GM23338 (cell line): ENCODE measurements at regions not wholly inside any gene's neighbourhood (a gene's known extent, or its start where the extent isn't known, plus 50 kb on each side); places are given as distances from the start of the nearest gene placed in this dataset.

ENCODE experiments used
- ATAC-seq: fragments of 200-7000 bp; cut with Tn5 transposase; 3 replicates; pipeline ENCODE4 v1.9.1; 2020
- DNase-seq: peaks from one replicate; pipeline ENCODE4 v3.0.0-alpha.2; 2015; ENCODE audit warnings: low spot score
- H2AFZ ChIP-seq: fragments of 200-600 bp; sonication (generic); 2 replicates; pipeline ENCODE4 v1.8.0; 2016; ENCODE audit warnings: antibody characterized with exemption, mild to moderate bottlenecking, moderate library complexity
- H3F3A ChIP-seq: fragments of 200-600 bp; sonication (generic); replicated peaks from 2 replicates; pipeline ENCODE4 v1.8.0; 2017; ENCODE audit warnings: antibody characterized with exemption, mixed run types, low read depth
- H3K27ac ChIP-seq: fragments of 200-600 bp; sonication (generic); 2 replicates; pipeline ENCODE4 v1.6.1; 2016; ENCODE audit warnings: low read depth
- H3K27me3 ChIP-seq: fragments of 200-600 bp; sonication (generic); 2 replicates; pipeline ENCODE4 v1.8.0; 2016; ENCODE audit warnings: mild to moderate bottlenecking, mixed run types, moderate library complexity; ENCODE audit not compliant: insufficient read depth
- H3K36me3 ChIP-seq: fragments of 200-600 bp; sonication (generic); 2 replicates; pipeline ENCODE4 v1.8.0; 2016; ENCODE audit warnings: mild to moderate bottlenecking; ENCODE audit not compliant: insufficient read depth
- H3K4me1 ChIP-seq: fragments of 200-600 bp; sonication (generic); 2 replicates; pipeline ENCODE4 v1.8.0; 2016; ENCODE audit warnings: mild to moderate bottlenecking, moderate library complexity; ENCODE audit not compliant: insufficient read depth
- H3K4me2 ChIP-seq: fragments of 200-600 bp; sonication (generic); 2 replicates; pipeline ENCODE4 v1.7.1; 2017; ENCODE audit warnings: mixed run types
- H3K4me3 ChIP-seq: fragments of 200-600 bp; sonication (generic); 2 replicates; pipeline ENCODE4 v1.6.1; 2016; ENCODE audit warnings: mixed run types
- H3K79me2 ChIP-seq: fragments of 200-600 bp; sonication (generic); replicated peaks from 2 replicates; pipeline ENCODE4 v1.8.0; 2017; ENCODE audit warnings: mild to moderate bottlenecking; ENCODE audit not compliant: insufficient read depth
- H3K9me2 ChIP-seq: fragments of 200-600 bp; sonication (generic); 2 replicates; pipeline ENCODE4 v1.8.0; 2017; ENCODE audit not compliant: insufficient read depth
- H4K20me1 ChIP-seq: fragments of 200-600 bp; sonication (generic); replicated peaks from 2 replicates; pipeline ENCODE4 v1.8.0; 2017; ENCODE audit warnings: mild to moderate bottlenecking; ENCODE audit not compliant: insufficient read depth
- H3K27ac Mint-ChIP-seq: 2 replicates; pipeline ENCODE4 v1.8.0; 2020; ENCODE audit warnings: inconsistent platforms, mild to moderate bottlenecking, moderate library complexity, mixed read lengths
- H3K27me3 Mint-ChIP-seq: 3 replicates; pipeline ENCODE4 v1.8.0; 2022; ENCODE audit warnings: low read depth, mild to moderate bottlenecking, moderate library complexity, mixed read lengths, inconsistent platforms; ENCODE audit not compliant: insufficient read depth, poor library complexity
- H3K36me3 Mint-ChIP-seq: 3 replicates; pipeline ENCODE4 v1.8.0; 2021; ENCODE audit warnings: low read depth, mild to moderate bottlenecking, inconsistent platforms, moderate library complexity, mixed read lengths
- H3K4me1 Mint-ChIP-seq: 3 replicates; pipeline ENCODE4 v1.8.0; 2020; ENCODE audit warnings: mild to moderate bottlenecking, inconsistent platforms, mixed read lengths
- H3K4me3 Mint-ChIP-seq: 3 replicates; pipeline ENCODE4 v1.8.0; 2021; ENCODE audit warnings: moderate library complexity, mild to moderate bottlenecking, inconsistent platforms, mixed read lengths
- H3K9me3 Mint-ChIP-seq: 3 replicates; pipeline ENCODE4 v1.8.0; 2020; ENCODE audit warnings: moderate library complexity, mild to moderate bottlenecking, inconsistent platforms, mixed read lengths
- CREB1 ChIP-seq: fragments of 250-450 bp; sonication (Bioruptor Pico); IDR thresholded peaks from 2 replicates; pipeline ENCODE4 v1.5.0; 2020; ENCODE audit warnings: low read depth, mild to moderate bottlenecking, moderate library complexity
- CTCF ChIP-seq, 2 experiments: fragments of 200-600 bp in 1 of 2; sonication (generic) in 1 of 2; conservative IDR thresholded peaks; 2 replicates each; pipeline versions ENCODE4 v1.5.1 to v1.6.1; 2016 to 2017; ENCODE audit warnings: antibody characterized with exemption in 2 of 2, low read depth in 2 of 2, mild to moderate bottlenecking in 2 of 2, moderate library complexity in 1 of 2
- EZH2 ChIP-seq: fragments of 200-600 bp; sonication (generic); IDR thresholded peaks from one replicate; pipeline ENCODE4 v1.8.0; 2017; ENCODE audit warnings: antibody characterized with exemption, mild to moderate bottlenecking, low read depth; ENCODE audit not compliant: unreplicated experiment
- EZH2phosphoT487 ChIP-seq: fragments of 200-600 bp; sonication (generic); IDR thresholded peaks from one replicate; pipeline ENCODE4 v1.8.1; 2018; ENCODE audit warnings: antibody characterized with exemption; ENCODE audit not compliant: unreplicated experiment
- JUNB ChIP-seq: IDR thresholded peaks from one replicate; pipeline ENCODE4 v1.6.1; 2016; ENCODE audit warnings: antibody characterized with exemption; ENCODE audit not compliant: unreplicated experiment
- NANOG ChIP-seq: IDR thresholded peaks from 2 replicates; pipeline ENCODE4 v1.6.1; 2016; ENCODE audit warnings: antibody characterized with exemption, borderline replicate concordance
- POLR2AphosphoS5 ChIP-seq: IDR thresholded peaks from 2 replicates; pipeline ENCODE4 v1.6.1; 2016; ENCODE audit warnings: antibody characterized with exemption, low read depth
- STAT1 ChIP-seq: IDR thresholded peaks from one replicate; pipeline ENCODE4 v1.6.1; 2016; ENCODE audit warnings: antibody characterized with exemption; ENCODE audit not compliant: unreplicated experiment
- ZNF114 ChIP-seq: fragments of 250-450 bp; sonication (Bioruptor Pico); IDR thresholded peaks from 2 replicates; pipeline ENCODE4 v1.5.0; 2020; ENCODE audit warnings: mild to moderate bottlenecking, moderate library complexity
- ZNF331 ChIP-seq: fragments of 250-450 bp; sonication (Bioruptor Pico); IDR thresholded peaks from 2 replicates; pipeline ENCODE4 v1.5.0; 2020; ENCODE audit warnings: low read depth, mild to moderate bottlenecking, moderate library complexity
- TF ChIP-seq, protein P1 (sequence below): fragments of 250-450 bp; sonication (Bioruptor Pico); IDR thresholded peaks from 2 replicates; pipeline ENCODE4 v1.5.0; 2020; ENCODE audit warnings: mild to moderate bottlenecking, moderate library complexity
- TF ChIP-seq, protein P2 (sequence below): IDR thresholded peaks from 2 replicates; pipeline ENCODE4 v1.6.1; 2016; ENCODE audit warnings: antibody characterized with exemption
- TF ChIP-seq, protein P3 (sequence below): IDR thresholded peaks from one replicate; pipeline ENCODE4 v1.6.1; 2018; ENCODE audit warnings: antibody characterized with exemption; ENCODE audit not compliant: unreplicated experiment

DNA sequence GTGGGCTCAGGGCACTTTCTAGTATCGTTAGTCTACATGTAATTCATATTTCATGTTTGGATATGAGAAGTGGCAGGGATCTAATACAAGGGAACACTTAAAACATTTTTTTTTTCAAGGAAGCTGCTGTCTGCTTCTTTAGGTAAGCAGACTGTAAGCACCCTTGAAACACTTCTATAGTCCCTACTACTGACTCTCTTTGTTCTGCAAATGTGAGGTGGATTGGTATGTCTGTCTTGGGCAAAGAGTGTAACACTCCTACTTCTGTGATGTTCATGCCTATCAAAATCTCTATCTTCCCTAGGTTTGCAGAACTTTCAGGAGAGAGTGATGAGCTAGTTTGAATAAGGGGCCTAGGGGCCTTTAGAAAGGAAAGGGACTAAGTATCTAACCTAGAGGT, 93.9 kb downstream of the ZNF330 start:
- H3K27me3 ChIP-seq = no peaks in the 10 kb centered on the region
- Mint-ChIP-seq H3K4me1 (peaks cover 15% of the 10 kb centered on the region), H3K27ac (no peak overlapping the region), H3K9me3 (no peaks in the 10 kb centered on the region), H3K36me3 (no peaks in the 10 kb centered on the region), H3K4me3 (no peak overlapping the region), H3K27me3 (no peaks in the 10 kb centered on the region)
- 0 out of 2 replicates have a peak, but pooled peaks cover 5% of the 10 kb centered on the region for H3K9me2 ChIP-seq
- no peak overlapping the region for H3K27ac ChIP-seq
- no peak for TF ChIP-seq ZNF331
- TF ChIP-seq, protein P1, sequence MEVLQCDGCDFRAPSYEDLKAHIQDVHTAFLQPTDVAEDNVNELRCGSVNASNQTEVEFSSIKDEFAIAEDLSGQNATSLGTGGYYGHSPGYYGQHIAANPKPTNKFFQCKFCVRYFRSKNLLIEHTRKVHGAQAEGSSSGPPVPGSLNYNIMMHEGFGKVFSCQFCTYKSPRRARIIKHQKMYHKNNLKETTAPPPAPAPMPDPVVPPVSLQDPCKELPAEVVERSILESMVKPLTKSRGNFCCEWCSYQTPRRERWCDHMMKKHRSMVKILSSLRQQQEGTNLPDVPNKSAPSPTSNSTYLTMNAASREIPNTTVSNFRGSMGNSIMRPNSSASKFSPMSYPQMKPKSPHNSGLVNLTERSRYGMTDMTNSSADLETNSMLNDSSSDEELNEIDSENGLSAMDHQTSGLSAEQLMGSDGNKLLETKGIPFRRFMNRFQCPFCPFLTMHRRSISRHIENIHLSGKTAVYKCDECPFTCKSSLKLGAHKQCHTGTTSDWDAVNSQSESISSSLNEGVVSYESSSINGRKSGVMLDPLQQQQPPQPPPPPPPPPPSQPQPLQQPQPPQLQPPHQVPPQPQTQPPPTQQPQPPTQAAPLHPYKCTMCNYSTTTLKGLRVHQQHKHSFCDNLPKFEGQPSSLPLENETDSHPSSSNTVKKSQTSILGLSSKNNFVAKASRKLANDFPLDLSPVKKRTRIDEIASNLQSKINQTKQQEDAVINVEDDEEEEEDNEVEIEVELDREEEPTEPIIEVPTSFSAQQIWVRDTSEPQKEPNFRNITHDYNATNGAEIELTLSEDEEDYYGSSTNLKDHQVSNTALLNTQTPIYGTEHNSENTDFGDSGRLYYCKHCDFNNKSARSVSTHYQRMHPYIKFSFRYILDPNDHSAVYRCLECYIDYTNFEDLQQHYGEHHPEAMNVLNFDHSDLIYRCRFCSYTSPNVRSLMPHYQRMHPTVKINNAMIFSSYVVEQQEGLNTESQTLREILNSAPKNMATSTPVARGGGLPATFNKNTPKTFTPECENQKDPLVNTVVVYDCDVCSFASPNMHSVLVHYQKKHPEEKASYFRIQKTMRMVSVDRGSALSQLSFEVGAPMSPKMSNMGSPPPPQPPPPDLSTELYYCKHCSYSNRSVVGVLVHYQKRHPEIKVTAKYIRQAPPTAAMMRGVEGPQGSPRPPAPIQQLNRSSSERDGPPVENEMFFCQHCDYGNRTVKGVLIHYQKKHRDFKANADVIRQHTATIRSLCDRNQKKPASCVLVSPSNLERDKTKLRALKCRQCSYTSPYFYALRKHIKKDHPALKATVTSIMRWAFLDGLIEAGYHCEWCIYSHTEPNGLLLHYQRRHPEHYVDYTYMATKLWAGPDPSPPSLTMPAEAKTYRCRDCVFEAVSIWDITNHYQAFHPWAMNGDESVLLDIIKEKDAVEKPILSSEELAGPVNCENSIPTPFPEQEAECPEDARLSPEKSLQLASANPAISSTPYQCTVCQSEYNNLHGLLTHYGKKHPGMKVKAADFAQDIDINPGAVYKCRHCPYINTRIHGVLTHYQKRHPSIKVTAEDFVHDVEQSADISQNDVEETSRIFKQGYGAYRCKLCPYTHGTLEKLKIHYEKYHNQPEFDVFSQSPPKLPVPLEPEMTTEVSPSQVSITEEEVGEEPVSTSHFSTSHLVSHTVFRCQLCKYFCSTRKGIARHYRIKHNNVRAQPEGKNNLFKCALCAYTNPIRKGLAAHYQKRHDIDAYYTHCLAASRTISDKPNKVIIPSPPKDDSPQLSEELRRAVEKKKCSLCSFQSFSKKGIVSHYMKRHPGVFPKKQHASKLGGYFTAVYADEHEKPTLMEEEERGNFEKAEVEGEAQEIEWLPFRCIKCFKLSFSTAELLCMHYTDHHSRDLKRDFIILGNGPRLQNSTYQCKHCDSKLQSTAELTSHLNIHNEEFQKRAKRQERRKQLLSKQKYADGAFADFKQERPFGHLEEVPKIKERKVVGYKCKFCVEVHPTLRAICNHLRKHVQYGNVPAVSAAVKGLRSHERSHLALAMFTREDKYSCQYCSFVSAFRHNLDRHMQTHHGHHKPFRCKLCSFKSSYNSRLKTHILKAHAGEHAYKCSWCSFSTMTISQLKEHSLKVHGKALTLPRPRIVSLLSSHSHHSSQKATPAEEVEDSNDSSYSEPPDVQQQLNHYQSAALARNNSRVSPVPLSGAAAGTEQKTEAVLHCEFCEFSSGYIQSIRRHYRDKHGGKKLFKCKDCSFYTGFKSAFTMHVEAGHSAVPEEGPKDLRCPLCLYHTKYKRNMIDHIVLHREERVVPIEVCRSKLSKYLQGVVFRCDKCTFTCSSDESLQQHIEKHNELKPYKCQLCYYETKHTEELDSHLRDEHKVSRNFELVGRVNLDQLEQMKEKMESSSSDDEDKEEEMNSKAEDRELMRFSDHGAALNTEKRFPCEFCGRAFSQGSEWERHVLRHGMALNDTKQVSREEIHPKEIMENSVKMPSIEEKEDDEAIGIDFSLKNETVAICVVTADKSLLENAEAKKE (CRISPR knock-in tag) = no peak
- no peak for TF ChIP-seq CTCF (conservative IDR thresholded peaks at IDR 0.05; ENCODE audit: low read depth in 2 of 2)
- no peak for TF ChIP-seq POLR2AphosphoS5
- no peak for TF ChIP-seq EZH2
- no peak for TF ChIP-seq EZH2phosphoT487
- TF ChIP-seq, protein P2, sequence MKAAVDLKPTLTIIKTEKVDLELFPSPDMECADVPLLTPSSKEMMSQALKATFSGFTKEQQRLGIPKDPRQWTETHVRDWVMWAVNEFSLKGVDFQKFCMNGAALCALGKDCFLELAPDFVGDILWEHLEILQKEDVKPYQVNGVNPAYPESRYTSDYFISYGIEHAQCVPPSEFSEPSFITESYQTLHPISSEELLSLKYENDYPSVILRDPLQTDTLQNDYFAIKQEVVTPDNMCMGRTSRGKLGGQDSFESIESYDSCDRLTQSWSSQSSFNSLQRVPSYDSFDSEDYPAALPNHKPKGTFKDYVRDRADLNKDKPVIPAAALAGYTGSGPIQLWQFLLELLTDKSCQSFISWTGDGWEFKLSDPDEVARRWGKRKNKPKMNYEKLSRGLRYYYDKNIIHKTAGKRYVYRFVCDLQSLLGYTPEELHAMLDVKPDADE = no peak
- no peak for TF ChIP-seq STAT1
- TF ChIP-seq JUNB = no peak
- TF ChIP-seq, protein P3, sequence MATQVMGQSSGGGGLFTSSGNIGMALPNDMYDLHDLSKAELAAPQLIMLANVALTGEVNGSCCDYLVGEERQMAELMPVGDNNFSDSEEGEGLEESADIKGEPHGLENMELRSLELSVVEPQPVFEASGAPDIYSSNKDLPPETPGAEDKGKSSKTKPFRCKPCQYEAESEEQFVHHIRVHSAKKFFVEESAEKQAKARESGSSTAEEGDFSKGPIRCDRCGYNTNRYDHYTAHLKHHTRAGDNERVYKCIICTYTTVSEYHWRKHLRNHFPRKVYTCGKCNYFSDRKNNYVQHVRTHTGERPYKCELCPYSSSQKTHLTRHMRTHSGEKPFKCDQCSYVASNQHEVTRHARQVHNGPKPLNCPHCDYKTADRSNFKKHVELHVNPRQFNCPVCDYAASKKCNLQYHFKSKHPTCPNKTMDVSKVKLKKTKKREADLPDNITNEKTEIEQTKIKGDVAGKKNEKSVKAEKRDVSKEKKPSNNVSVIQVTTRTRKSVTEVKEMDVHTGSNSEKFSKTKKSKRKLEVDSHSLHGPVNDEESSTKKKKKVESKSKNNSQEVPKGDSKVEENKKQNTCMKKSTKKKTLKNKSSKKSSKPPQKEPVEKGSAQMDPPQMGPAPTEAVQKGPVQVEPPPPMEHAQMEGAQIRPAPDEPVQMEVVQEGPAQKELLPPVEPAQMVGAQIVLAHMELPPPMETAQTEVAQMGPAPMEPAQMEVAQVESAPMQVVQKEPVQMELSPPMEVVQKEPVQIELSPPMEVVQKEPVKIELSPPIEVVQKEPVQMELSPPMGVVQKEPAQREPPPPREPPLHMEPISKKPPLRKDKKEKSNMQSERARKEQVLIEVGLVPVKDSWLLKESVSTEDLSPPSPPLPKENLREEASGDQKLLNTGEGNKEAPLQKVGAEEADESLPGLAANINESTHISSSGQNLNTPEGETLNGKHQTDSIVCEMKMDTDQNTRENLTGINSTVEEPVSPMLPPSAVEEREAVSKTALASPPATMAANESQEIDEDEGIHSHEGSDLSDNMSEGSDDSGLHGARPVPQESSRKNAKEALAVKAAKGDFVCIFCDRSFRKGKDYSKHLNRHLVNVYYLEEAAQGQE = no peak
- TF ChIP-seq NANOG = no peak
- no peak for TF ChIP-seq CREB1
- no peak for TF ChIP-seq ZNF114 (CRISPR knock-in tag)
- ATAC-seq = peak; percentile 67
- H3F3A ChIP-seq = no peaks in the 10 kb centered on the region
- no peaks in the 10 kb centered on the region for H3K79me2 ChIP-seq
- H3K36me3 ChIP-seq = no peaks in the 10 kb centered on the region
- H3K4me1 ChIP-seq = peaks cover 7% of the 10 kb centered on the region
- H3K4me3 ChIP-seq = no peak overlapping the region
- no peak overlapping the region for H2AFZ ChIP-seq
- no peak overlapping the region for H3K4me2 ChIP-seq
- DNase-seq = peak; percentile 37
- H4K20me1 ChIP-seq = no peaks in the 10 kb centered on the region
